PC-9 (cell line): ENCODE measurements at regions not wholly inside any gene's neighbourhood (a gene's known extent, or its start where the extent isn't known, plus 50 kb on each side); places are given as distances from the start of the nearest gene placed in this dataset.

Experiments used
- BruUV-seq: library from RNA; stranded (reverse); fragments of 400-500 nt; replicated peaks from 2 replicates; lab custom pipeline; 2021; lab: Mats Ljungman, UMichigan
- CTCF ChIA-PET: fragments of 300-600 bp; sonication (Branson Sonifier 250); formaldehyde crosslinking; loops from one replicate; lab custom pipeline; 2022; ENCODE audit warnings: antibody characterized with exemption; lab: Charles Lee
- POLR2A ChIA-PET: fragments of 300-600 bp; sonication (Branson Sonifier 250); formaldehyde crosslinking; loops from one replicate; lab custom pipeline; 2022; ENCODE audit warnings: antibody characterized with exemption; ENCODE audit not compliant: unreplicated experiment; lab: Charles Lee
- DNase-seq, 2 experiments: peaks; one replicate each; pipeline versions ENCODE4 v3.0.0 to v3.0.0-alpha.2; 2015 to 2022; ENCODE audit warnings: mixed read lengths in 1 of 2
- H2AFZ ChIP-seq: fragments of 200-600 bp; sonication (generic); 2 replicates; pipeline ENCODE4 v1.8.1; 2017; ENCODE audit warnings: antibody characterized with exemption
- H3F3A ChIP-seq: fragments of 200-600 bp; sonication (generic); 2 replicates; pipeline ENCODE4 v1.8.1; 2017; ENCODE audit warnings: antibody characterized with exemption, mild to moderate bottlenecking, low read depth; ENCODE audit not compliant: insufficient read depth
- H3K27ac ChIP-seq: fragments of 200-600 bp; sonication (generic); 2 replicates; pipeline ENCODE4 v1.6.1; 2016; ENCODE audit warnings: mixed run types
- H3K27me3 ChIP-seq: fragments of 200-600 bp; sonication (generic); 2 replicates; pipeline ENCODE4 v1.6.1; 2016; ENCODE audit warnings: low read depth, mixed run types; ENCODE audit not compliant: insufficient read depth
- H3K36me3 ChIP-seq: fragments of 200-600 bp; sonication (generic); 2 replicates; pipeline ENCODE4 v1.6.1; 2016; ENCODE audit warnings: low read depth, mixed run types
- H3K4me1 ChIP-seq: fragments of 200-600 bp; sonication (generic); replicated peaks from 2 replicates; pipeline ENCODE4 v1.6.1; 2016; ENCODE audit warnings: mixed run types; ENCODE audit not compliant: insufficient read depth
- H3K4me2 ChIP-seq: fragments of 200-600 bp; sonication (generic); 2 replicates; pipeline ENCODE4 v1.6.1; 2017; ENCODE audit warnings: mixed run types
- H3K4me3 ChIP-seq: fragments of 200-600 bp; sonication (generic); 2 replicates; pipeline ENCODE4 v1.6.1; 2016; ENCODE audit warnings: mixed run types
- H3K79me2 ChIP-seq: fragments of 200-600 bp; sonication (generic); 2 replicates; pipeline ENCODE4 v1.6.1; 2017; ENCODE audit warnings: low read depth, mixed run types
- H3K9me2 ChIP-seq: fragments of 200-600 bp; sonication (generic); 2 replicates; pipeline ENCODE4 v1.8.1; 2017; ENCODE audit warnings: mild to moderate bottlenecking; ENCODE audit not compliant: insufficient read depth
- H3K9me3 ChIP-seq: fragments of 200-600 bp; sonication (generic); 2 replicates; pipeline ENCODE4 v1.8.1; 2016; ENCODE audit warnings: low read depth; ENCODE audit not compliant: insufficient read depth
- H4K20me1 ChIP-seq: fragments of 200-600 bp; sonication (generic); 2 replicates; pipeline ENCODE4 v1.8.1; 2017; ENCODE audit not compliant: insufficient read depth
- EZH2 ChIP-seq: fragments of 200-600 bp; sonication (generic); IDR thresholded peaks from 2 replicates; pipeline ENCODE4 v1.8.0; 2017; ENCODE audit warnings: antibody characterized with exemption, low read depth
- intact Hi-C: fragments of 100-400 bp; cut with micrococcal nuclease; formaldehyde crosslinking; loops from one replicate; pipeline ENCODE4 v1.10.0; 2022; ENCODE audit not compliant: unreplicated experiment
- TF ChIP-seq, protein P1 (sequence below): fragments of 200-600 bp; sonication (generic); conservative IDR thresholded peaks from 2 replicates; pipeline ENCODE4 v1.6.1; 2017; ENCODE audit warnings: mixed run types, antibody characterized with exemption, mild to moderate bottlenecking, moderate library complexity

- CTCF ChIA-PET = no interaction called here
- POLR2A ChIA-PET = no interaction called here
Measured at GRCh38 chr3:152656214-152656971, 178.5 kb upstream of the P2RY1 start.

DNA sequence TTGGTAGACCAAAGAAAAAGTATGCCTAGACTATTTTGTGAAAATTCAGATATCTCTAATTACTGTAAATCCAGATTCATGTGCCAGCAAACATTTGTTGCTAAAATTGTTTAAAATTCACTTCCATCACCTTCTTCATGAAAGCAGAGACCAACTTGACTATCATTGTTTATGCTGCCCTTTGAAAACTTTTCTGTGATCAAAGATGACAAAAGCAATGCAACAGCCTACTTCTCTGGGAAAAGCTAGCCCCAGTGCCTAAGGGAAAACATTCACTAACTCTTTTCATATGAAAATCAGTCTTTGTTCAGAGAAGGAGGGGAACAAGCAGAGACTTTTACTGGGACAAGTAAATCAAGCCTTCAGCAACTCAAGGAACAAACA lies 178.0 kb upstream of the P2RY1 start:
- Histone ChIP-seq H3K79me2 (no peaks in the 10 kb centered on the region), H3K27ac (no peak overlapping the region), H3K36me3 (no peaks in the 10 kb centered on the region), H3K4me2 (no peak overlapping the region), H3K4me3 (no peak overlapping the region), H3K9me2 (no peaks in the 10 kb centered on the region), H2AFZ (no peak overlapping the region), H3K4me1 (no peaks in the 10 kb centered on the region), H4K20me1 (no peaks in the 10 kb centered on the region), H3K9me3 (peaks cover 6% of the 10 kb centered on the region; the same call in 1 of the 2 replicates), H3F3A (no peaks in the 10 kb centered on the region), H3K27me3 (no peaks in the 10 kb centered on the region)
- TF ChIP-seq EZH2 = no peak
- TF ChIP-seq, protein P1, sequence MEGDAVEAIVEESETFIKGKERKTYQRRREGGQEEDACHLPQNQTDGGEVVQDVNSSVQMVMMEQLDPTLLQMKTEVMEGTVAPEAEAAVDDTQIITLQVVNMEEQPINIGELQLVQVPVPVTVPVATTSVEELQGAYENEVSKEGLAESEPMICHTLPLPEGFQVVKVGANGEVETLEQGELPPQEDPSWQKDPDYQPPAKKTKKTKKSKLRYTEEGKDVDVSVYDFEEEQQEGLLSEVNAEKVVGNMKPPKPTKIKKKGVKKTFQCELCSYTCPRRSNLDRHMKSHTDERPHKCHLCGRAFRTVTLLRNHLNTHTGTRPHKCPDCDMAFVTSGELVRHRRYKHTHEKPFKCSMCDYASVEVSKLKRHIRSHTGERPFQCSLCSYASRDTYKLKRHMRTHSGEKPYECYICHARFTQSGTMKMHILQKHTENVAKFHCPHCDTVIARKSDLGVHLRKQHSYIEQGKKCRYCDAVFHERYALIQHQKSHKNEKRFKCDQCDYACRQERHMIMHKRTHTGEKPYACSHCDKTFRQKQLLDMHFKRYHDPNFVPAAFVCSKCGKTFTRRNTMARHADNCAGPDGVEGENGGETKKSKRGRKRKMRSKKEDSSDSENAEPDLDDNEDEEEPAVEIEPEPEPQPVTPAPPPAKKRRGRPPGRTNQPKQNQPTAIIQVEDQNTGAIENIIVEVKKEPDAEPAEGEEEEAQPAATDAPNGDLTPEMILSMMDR = no peak
- no peak for DNase-seq
- POLR2A ChIA-PET = no interaction called here
- no TSS peak for BruUV-seq
- CTCF ChIA-PET = no interaction called here
- intact Hi-C loops = no loop called here

More at GRCh38 chr3:152656214-152656971, 178.5 kb upstream of the P2RY1 start:
- no peaks in the 10 kb centered on the region for H3K36me3 ChIP-seq
- H3K4me1 ChIP-seq = no peaks in the 10 kb centered on the region
- DNase-seq = no peak
- no peak overlapping the region for H3K4me2 ChIP-seq
- TF ChIP-seq EZH2 = no peak
- TF ChIP-seq, protein P1 = no peak
- no peaks in the 10 kb centered on the region for H3K9me2 ChIP-seq
- no peak overlapping the region for H3K4me3 ChIP-seq
- H3K27me3 ChIP-seq = no peaks in the 10 kb centered on the region
- no TSS peak for BruUV-seq
- no peaks in the 10 kb centered on the region for H4K20me1 ChIP-seq
- H3F3A ChIP-seq = no peaks in the 10 kb centered on the region
- peaks cover 6% of the 10 kb centered on the region; the same call in 1 of the 2 replicates for H3K9me3 ChIP-seq
- H3K27ac ChIP-seq = no peak overlapping the region
- H2AFZ ChIP-seq = no peak overlapping the region
- intact Hi-C loops = no loop called here
- no peaks in the 10 kb centered on the region for H3K79me2 ChIP-seq

- no peaks in the 10 kb centered on the region for H3F3A ChIP-seq
- H3K27me3 ChIP-seq = no peaks in the 10 kb centered on the region
- H2AFZ ChIP-seq = no peak overlapping the region
- H3K4me1 ChIP-seq = no peaks in the 10 kb centered on the region
- no peaks in the 10 kb centered on the region for H4K20me1 ChIP-seq
- H3K4me2 ChIP-seq = no peak overlapping the region
- no TSS peak for BruUV-seq
- H3K4me3 ChIP-seq = no peak overlapping the region
- ChIA-PET POLR2A (no interaction called here), CTCF (no interaction called here)
- H3K9me2 ChIP-seq = no peaks in the 10 kb centered on the region
- H3K79me2 ChIP-seq = no peaks in the 10 kb centered on the region
- intact Hi-C loops = no loop called here
- DNase-seq = no peak
- no peak overlapping the region for H3K27ac ChIP-seq
- TF ChIP-seq, protein P1 = no peak
- TF ChIP-seq EZH2 = no peak
- no peaks in the 10 kb centered on the region for H3K36me3 ChIP-seq
- peaks cover 6% of the 10 kb centered on the region; the same call in 1 of the 2 replicates for H3K9me3 ChIP-seq
Measured at GRCh38 chr3:152658977-152659720, 175.8 kb upstream of the P2RY1 start.
